Colonic mucosa (tissue), 4 donors: ENCODE measurements at regions not wholly inside any gene's neighbourhood (a gene's known extent, or its start where the extent isn't known, plus 50 kb on each side); places are given as distances from the start of the nearest gene placed in this dataset.

Source experiments
- DNase-seq: peaks from one replicate; pipeline ENCODE4 v3.0.0-alpha.2; 2020
- H3K27ac ChIP-seq: fragments of 200-600 bp; one replicate; pipeline ENCODE4 v1.8.0; 2021
- H3K27me3 ChIP-seq: fragments of 200-600 bp; one replicate; pipeline ENCODE4 v1.8.0; 2021
- H3K36me3 ChIP-seq: fragments of 200-600 bp; one replicate; pipeline ENCODE4 v1.8.0; 2021
- H3K4me1 ChIP-seq: fragments of 200-600 bp; one replicate; pipeline ENCODE4 v1.8.0; 2021; ENCODE audit warnings: mild to moderate bottlenecking
- H3K4me3 ChIP-seq: fragments of 200-600 bp; one replicate; pipeline ENCODE4 v1.8.0; 2021
- H3K9ac ChIP-seq, 2 donors: one replicate each; pipeline ENCODE4 v1.7.0; 2013; ENCODE audit warnings: control low read depth in 2 of 2, low read depth in 2 of 2, low read length in 2 of 2
- H3K9me3 ChIP-seq: fragments of 200-600 bp; one replicate; pipeline ENCODE4 v1.8.0; 2021
- CTCF ChIP-seq: fragments of 200-600 bp; IDR thresholded peaks from one replicate; pipeline ENCODE4 v1.8.0; 2022; ENCODE audit warnings: antibody characterized with exemption, mild to moderate bottlenecking
- intact Hi-C: fragments of 100-400 bp; cut with DNase I; formaldehyde crosslinking; loops from one replicate; pipeline ENCODE4 v1.14.1; 2022
- donor health status: healthy.
- donor health status: DM: no; HTN: no; CAD: no.
- donor health status: DM: no; HTN: no; CAD: no.

- no peak overlapping the region for H3K27ac ChIP-seq
- H3K36me3 ChIP-seq, result no peaks in the 10 kb centered on the region
- no peak for TF ChIP-seq CTCF
- no peaks in the 10 kb centered on the region for H3K9me3 ChIP-seq
- no peaks in the 10 kb centered on the region for H3K27me3 ChIP-seq
- no peaks in the 10 kb centered on the region for H3K4me1 ChIP-seq
- intact Hi-C loops, result no loop called here
- DNase-seq, result no peak
- H3K9ac ChIP-seq, result no peak overlapping the region
- no peak overlapping the region for H3K4me3 ChIP-seq
Observed at GRCh38 chr4:145248502-145248901, 68.1 kb upstream of the OTUD4 start.

- Histone ChIP-seq H3K27me3 (no peaks in the 10 kb centered on the region), H3K9ac (no peak overlapping the region), H3K4me3 (no peak overlapping the region), H3K4me1 (no peaks in the 10 kb centered on the region), H3K36me3 (no peaks in the 10 kb centered on the region), H3K9me3 (no peaks in the 10 kb centered on the region), H3K27ac (no peak overlapping the region)
- DNase-seq, result peak; percentile 65
- peak; percentile 64 for TF ChIP-seq CTCF
- intact Hi-C loops, result loop anchor here (2.0 to 5.0 kb wide), 2 partner anchors 323 to 375 kb away; no protein-coding TSS in a partner anchor
Observed at GRCh38 chr4:145234091-145234706, 53.8 kb upstream of the OTUD4 start.

GRCh38 chr4:145231906-145232700, 51.7 kb upstream of the OTUD4 start:
- no peaks in the 10 kb centered on the region for H3K4me1 ChIP-seq
- H3K36me3 ChIP-seq, result no peaks in the 10 kb centered on the region
- H3K27ac ChIP-seq, result no peak overlapping the region
- DNase-seq, result no peak
- intact Hi-C loops, result loop anchor here (5.0 kb wide), 1 partner anchor 325 kb away; no protein-coding TSS in a partner anchor
- no peak overlapping the region for H3K4me3 ChIP-seq
- no peak overlapping the region for H3K9ac ChIP-seq
- no peak for TF ChIP-seq CTCF
- H3K27me3 ChIP-seq, result no peaks in the 10 kb centered on the region
- no peaks in the 10 kb centered on the region for H3K9me3 ChIP-seq

- DNase-seq, result no peak
- no peaks in the 10 kb centered on the region for H3K4me1 ChIP-seq
- TF ChIP-seq CTCF, result no peak
- no peak overlapping the region for H3K27ac ChIP-seq
- H3K4me3 ChIP-seq, result no peak overlapping the region
- intact Hi-C loops, result loop anchor here (5.0 kb wide), 1 partner anchor 327 kb away; no protein-coding TSS in a partner anchor
- H3K9ac ChIP-seq, result no peak overlapping the region
- H3K9me3 ChIP-seq, result no peaks in the 10 kb centered on the region
- no peaks in the 10 kb centered on the region for H3K36me3 ChIP-seq
- H3K27me3 ChIP-seq, result no peaks in the 10 kb centered on the region
Observed at GRCh38 chr4:145230726-145231125, 50.3 kb upstream of the OTUD4 start.
